ENCODE measurements at regions not wholly inside any gene's neighbourhood (a gene's known extent, or its start where the extent isn't known, plus 50 kb on each side); places are given as distances from the start of the nearest gene placed in this dataset.
"Not testable (repeated sequence)": the region's sequence is repeated elsewhere in the genome, so short reads cannot be mapped to it uniquely, and the experiment has no call there.

DNA sequence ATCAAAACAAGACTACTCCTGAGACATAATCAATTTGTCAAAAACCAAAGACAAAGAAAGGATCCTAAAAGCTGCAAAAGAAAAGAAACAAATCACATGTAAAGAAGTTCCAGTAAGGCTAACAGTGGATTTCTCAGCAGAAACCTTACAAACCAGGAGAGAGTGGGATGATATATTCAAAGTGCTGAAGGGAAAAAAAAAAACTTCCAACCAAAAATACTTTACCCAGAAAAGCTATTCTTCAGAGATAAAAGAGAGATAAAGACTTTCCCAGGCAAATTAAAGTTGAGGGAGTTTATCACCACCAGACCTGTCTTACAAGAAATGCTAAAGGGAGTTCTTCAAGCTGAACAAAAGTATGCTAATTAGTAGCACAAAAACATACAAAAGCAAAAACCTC lies 91.9 kb upstream of the PPP2R5C start:
- H3K27ac ChIP-seq = no peak overlapping the region
- TF ChIP-seq, protein P1, sequence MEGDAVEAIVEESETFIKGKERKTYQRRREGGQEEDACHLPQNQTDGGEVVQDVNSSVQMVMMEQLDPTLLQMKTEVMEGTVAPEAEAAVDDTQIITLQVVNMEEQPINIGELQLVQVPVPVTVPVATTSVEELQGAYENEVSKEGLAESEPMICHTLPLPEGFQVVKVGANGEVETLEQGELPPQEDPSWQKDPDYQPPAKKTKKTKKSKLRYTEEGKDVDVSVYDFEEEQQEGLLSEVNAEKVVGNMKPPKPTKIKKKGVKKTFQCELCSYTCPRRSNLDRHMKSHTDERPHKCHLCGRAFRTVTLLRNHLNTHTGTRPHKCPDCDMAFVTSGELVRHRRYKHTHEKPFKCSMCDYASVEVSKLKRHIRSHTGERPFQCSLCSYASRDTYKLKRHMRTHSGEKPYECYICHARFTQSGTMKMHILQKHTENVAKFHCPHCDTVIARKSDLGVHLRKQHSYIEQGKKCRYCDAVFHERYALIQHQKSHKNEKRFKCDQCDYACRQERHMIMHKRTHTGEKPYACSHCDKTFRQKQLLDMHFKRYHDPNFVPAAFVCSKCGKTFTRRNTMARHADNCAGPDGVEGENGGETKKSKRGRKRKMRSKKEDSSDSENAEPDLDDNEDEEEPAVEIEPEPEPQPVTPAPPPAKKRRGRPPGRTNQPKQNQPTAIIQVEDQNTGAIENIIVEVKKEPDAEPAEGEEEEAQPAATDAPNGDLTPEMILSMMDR (IDR thresholded peaks at IDR 0.05) = no peak
- TF ChIP-seq ZFX (IDR thresholded peaks at IDR 0.05; ENCODE audit: borderline replicate concordance) = no peak

DNA sequence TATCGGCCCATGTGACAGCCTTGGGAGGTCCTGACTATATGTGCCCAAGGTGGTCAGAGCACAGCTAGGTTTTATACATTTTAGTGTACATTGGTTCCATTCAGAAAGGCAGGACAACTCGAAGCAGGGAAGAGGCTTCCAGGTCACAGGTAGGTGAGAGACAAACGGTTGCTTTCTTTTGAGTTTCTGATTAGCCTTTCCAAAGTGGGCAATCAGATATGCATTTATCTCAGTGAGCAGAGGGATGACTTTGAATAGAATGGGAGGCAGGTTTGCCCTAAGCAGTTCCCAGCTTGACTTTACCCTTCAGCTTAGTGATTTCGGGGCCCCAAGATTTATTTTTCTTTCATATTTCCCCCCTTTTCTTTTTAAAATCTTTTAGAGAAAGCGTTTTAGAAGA lies 87.6 kb upstream of the PPP2R5C start:
- no peak for TF ChIP-seq ZFX (IDR thresholded peaks at IDR 0.05; ENCODE audit: borderline replicate concordance)
- TF ChIP-seq, protein P1 (IDR thresholded peaks at IDR 0.05) = no peak
- no peak overlapping the region for H3K27ac ChIP-seq

DNA sequence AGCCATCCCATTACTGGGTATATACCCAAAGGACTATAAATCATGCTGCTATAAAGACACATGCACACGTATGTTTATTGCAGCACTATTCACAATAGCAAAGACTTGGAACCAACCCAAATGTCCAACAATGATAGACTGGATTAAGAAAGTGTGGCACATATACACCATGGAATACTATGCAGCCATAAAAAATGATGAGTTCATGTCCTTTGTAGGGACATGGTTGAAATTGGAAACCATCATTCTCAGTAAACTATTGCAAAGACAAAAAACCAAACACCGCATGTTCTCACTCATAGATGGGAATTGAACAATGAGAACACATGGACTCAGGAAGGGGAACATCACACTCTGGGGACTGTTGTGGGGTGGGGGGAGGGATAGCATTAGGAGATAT lies 85.7 kb upstream of the PPP2R5C start:
- H3K27ac ChIP-seq = not testable (repeated sequence)

DNA sequence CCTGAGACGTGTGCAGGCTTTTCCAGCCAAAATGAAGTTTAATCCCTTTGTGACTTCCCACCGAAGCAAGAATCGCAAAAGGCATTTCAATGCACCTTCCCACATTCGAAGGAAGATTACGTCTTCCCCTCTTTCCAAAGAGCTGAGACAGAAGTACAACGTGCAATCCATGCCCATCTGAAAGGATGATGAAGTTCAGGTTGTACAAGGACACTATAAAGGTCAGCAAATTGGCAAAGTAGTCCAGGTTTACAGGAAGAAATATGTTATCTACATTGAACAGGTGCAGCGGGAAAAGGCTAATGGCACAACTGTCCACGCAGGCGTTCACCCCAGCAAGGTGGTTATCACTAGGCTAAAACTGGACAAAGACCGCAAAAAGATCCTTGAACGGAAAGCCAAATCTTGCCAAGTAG lies 83.6 kb upstream of the PPP2R5C start:
- H3K27ac ChIP-seq = not testable (repeated sequence)

DNA sequence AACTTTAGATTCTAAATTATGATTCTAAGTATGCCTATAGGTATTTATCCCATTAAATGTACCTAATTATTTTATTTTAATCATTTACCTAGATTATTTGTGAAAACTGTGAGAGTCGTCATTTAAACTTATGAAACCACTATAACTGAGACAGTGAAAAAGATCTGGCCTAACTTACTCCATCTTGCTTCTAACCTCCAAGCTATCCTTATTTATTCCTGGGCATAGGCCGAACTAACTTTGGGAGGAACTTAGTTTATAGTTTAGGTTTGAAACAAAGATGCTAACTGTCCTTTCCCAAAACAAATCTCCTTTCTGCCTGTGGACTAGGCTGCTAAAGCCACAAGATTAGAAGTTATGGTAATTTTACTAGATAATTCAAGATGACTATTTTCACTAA lies 79.7 kb upstream of the PPP2R5C start:
- no peak overlapping the region for H3K27ac ChIP-seq
- TF ChIP-seq, protein P1 (IDR thresholded peaks at IDR 0.05) = no peak
- TF ChIP-seq ZFX (IDR thresholded peaks at IDR 0.05; ENCODE audit: borderline replicate concordance) = no peak

DNA sequence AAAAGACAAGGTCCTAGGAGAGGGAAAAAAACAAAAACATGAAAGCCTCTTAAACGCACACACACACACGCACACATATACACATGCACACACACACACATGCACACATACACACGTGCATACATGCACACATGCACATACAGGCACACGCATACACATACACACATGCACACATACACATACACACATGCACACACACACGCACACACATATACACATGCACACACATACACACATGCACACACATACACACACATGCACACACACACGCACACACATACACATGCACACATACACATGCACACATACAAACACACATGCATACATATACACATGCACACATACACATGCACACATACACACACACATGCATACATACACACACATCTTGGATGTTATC lies 78.1 kb upstream of the PPP2R5C start:
- H3K27ac ChIP-seq = no peak overlapping the region
- TF ChIP-seq ZFX (IDR thresholded peaks at IDR 0.05; ENCODE audit: borderline replicate concordance) = no peak
- TF ChIP-seq, protein P1 (IDR thresholded peaks at IDR 0.05) = no peak

DNA sequence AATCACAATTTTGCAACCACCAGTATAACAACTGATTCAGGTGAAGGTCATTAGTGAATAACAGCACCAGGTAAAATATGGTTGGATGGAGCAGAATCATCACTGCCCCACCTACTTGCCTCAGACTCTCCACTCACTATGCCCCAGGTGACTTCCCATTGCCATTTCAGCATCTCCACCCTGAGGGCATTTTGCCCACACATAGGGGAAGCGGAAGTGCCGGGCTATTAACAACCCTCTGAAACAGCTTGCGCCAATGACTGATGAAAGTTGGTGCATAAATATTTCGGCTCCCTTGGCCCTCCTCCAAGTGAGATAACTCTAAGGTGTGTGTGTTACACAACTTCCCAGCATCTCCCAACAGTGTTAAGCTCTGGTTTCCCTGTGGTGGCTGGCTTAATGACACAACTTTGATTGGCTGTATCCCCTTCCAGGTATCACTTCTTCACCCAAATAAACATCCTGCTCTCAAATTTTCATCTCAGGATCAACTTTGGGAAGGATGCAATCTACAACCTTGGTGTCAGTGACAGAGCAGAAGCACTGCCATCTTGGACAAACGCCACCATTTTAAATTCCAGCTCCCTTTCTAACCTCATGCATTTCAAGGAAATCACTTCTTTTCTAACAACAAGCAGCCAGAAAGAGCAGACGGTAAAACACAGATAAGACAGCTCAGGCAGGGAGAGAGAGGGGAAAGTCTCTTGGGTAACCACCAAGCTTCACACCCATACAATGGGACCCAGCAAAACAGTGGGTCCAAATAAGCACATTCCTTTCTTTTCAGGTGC lies 73.6 kb upstream of the PPP2R5C start:
- TF ChIP-seq ZFX (IDR thresholded peaks at IDR 0.05; ENCODE audit: borderline replicate concordance) = no peak
- TF ChIP-seq, protein P1 (IDR thresholded peaks at IDR 0.05) = no peak
- H3K27ac ChIP-seq = no peak overlapping the region

DNA sequence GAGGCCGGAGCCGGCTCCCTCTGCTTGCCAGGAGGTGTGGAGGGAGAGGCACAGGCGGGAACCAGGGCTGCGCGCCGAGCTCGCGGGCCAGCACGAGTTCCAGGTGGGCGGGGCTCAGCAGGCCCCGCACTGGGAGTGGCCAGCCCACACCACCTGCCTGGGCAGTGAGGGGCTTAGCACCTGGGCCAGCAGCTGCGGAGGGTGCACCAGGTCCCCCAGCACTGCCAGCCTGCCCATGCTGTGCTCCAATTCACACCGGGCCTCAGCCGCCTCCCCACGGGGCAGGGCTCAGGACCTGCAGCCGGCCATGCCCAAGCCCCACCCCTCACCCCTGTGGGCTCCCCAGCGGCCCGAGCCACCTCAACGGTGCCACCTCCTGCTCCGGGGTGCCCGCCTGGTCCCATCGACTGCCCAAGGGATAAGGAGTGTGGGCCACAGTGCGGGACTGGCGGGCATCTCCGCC lies 72.4 kb upstream of the PPP2R5C start:
- TF ChIP-seq ZFX (IDR thresholded peaks at IDR 0.05; ENCODE audit: borderline replicate concordance) = no peak
- TF ChIP-seq, protein P1 (IDR thresholded peaks at IDR 0.05) = no peak
- no peak overlapping the region for H3K27ac ChIP-seq

DNA sequence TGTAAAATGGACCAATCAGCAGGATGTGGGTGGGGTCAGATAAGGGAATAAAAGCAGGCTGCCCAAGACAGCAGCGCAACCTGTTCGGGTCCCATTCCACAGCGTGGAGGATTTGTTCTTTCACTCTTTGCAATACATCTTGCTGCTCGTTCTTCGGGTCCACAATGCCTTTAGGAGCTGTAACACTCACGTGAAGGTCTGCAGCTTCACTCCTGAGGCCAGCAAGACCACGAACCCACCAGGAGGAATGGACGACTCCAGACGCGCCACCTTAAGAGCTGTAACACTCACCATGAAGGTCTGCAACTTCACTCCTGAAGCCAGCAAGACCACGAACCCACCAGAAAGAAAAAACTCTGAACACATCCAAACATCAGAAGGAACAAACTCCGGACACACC lies 71.5 kb upstream of the PPP2R5C start:
- H3K27ac ChIP-seq = not testable (repeated sequence)

Measured in 22Rv1 (cell line).